H1 (cell line): ENCODE measurements at regions not wholly inside any gene's neighbourhood (a gene's known extent, or its start where the extent isn't known, plus 50 kb on each side); places are given as distances from the start of the nearest gene placed in this dataset.

Source experiments
- POLR2A ChIP-seq, 2 experiments: IDR thresholded peaks; 1 replicate in 1 of 2; 2 replicates in 1 of 2; pipeline ENCODE4 v1.6.1; 2011; ENCODE audit warnings: low read depth in 2 of 2, low read length in 2 of 2, mild to moderate bottlenecking in 2 of 2; ENCODE audit errors: control extremely low read depth in 1 of 2
- POLR2AphosphoS5 ChIP-seq: IDR thresholded peaks from 2 replicates; pipeline ENCODE4 v1.6.1; 2011; ENCODE audit warnings: low read depth, low read length
- RXRA ChIP-seq: IDR thresholded peaks from 2 replicates; pipeline ENCODE4 v1.6.1; 2011; ENCODE audit warnings: low read depth, mild to moderate bottlenecking, low read length, moderate library complexity; ENCODE audit not compliant: insufficient read depth
- ZNF274 ChIP-seq: IDR thresholded peaks from 2 replicates; pipeline ENCODE4 v1.7.0; 2012; ENCODE audit warnings: low read length, borderline replicate concordance; ENCODE audit errors: extremely low read depth
- TF ChIP-seq, protein P1 (sequence below), 3 experiments: IDR thresholded peaks; 1 replicate in 2 of 3; 2 replicates in 1 of 3; pipeline versions ENCODE4 v1.5.1 to v1.6.1; 2011; ENCODE audit warnings: low read length in 3 of 3, mild to moderate bottlenecking in 3 of 3, inconsistent platforms in 2 of 3, low read depth in 1 of 3, moderate library complexity in 1 of 3; ENCODE audit not compliant: insufficient read depth in 1 of 3; ENCODE audit errors: control extremely low read depth in 1 of 3

DNA sequence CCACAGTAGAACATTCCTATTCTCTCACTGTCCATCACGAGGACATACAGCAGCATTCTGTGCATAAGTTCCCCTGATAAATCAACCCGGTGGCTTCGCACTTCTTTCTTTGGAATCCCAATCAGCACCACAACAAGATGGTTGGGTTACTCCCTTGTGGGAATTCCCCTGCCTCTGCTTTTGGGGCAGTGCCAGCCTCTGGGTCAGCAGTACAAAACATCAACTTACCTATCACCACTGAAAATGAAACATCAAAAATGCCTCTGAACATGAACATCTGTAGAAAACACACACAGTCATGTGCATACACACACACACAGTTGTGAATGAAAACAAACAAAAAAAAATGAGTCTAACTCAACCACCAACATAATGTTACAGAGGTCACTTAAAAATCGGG, 79.3 kb downstream of the KCNA4 start:
- TF ChIP-seq POLR2AphosphoS5 (no peak), ZNF274 (no peak), RXRA (no peak), POLR2A (IDR thresholded peaks at IDR 0.05; ENCODE audit: control extremely low read depth in 1 of 2, low read depth in 2 of 2, low read length in 2 of 2) (no peak)
- TF ChIP-seq, protein P1, sequence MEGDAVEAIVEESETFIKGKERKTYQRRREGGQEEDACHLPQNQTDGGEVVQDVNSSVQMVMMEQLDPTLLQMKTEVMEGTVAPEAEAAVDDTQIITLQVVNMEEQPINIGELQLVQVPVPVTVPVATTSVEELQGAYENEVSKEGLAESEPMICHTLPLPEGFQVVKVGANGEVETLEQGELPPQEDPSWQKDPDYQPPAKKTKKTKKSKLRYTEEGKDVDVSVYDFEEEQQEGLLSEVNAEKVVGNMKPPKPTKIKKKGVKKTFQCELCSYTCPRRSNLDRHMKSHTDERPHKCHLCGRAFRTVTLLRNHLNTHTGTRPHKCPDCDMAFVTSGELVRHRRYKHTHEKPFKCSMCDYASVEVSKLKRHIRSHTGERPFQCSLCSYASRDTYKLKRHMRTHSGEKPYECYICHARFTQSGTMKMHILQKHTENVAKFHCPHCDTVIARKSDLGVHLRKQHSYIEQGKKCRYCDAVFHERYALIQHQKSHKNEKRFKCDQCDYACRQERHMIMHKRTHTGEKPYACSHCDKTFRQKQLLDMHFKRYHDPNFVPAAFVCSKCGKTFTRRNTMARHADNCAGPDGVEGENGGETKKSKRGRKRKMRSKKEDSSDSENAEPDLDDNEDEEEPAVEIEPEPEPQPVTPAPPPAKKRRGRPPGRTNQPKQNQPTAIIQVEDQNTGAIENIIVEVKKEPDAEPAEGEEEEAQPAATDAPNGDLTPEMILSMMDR (IDR thresholded peaks at IDR 0.05; ENCODE audit: control extremely low read depth in 1 of 3, insufficient read depth in 1 of 3, low read depth in 1 of 3, low read length in 3 of 3), result no peak
